GM21381 (cell line): ENCODE measurements at regions not wholly inside any gene's neighbourhood (a gene's known extent, or its start where the extent isn't known, plus 50 kb on each side); places are given as distances from the start of the nearest gene placed in this dataset.

Experiments
- ATAC-seq: cut with Tn5 transposase; IDR thresholded peaks from one replicate; pipeline ENCODE4 v1.9.1; 2021; ENCODE audit warnings: mild to moderate bottlenecking, moderate library complexity; ENCODE audit not compliant: unreplicated experiment

DNA sequence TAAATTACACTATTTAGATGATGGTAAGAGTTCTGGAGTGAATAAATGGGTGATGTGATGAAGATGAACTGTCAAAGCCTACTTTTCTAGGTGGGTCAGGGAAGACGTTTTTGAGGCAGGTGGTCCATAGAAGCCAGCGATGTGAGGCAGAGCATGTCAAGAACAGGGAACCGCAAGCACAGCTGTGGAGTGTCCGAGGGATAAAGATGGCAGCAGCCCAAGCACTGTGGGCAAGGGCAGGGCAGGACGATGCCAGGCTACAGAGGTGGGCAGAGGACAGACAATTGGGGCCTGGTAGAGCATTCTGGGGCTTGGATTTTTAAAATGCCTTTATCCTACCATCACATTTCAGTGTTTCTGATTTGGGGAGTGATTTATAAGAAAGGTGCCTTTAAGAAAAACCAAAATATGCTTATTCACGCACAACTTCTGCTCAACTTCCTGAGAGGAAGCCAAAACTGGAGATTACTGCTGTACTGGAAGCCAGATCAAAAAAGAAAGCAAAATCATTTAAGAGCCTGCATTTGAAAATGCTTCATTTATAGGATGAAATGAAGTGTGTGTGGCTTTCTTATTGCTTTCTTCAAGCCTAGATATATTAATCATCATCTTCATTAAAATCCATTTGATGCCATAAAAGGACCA lies 119.0 kb upstream of the WDR17 start:
- ATAC-seq, result no peak

DNA sequence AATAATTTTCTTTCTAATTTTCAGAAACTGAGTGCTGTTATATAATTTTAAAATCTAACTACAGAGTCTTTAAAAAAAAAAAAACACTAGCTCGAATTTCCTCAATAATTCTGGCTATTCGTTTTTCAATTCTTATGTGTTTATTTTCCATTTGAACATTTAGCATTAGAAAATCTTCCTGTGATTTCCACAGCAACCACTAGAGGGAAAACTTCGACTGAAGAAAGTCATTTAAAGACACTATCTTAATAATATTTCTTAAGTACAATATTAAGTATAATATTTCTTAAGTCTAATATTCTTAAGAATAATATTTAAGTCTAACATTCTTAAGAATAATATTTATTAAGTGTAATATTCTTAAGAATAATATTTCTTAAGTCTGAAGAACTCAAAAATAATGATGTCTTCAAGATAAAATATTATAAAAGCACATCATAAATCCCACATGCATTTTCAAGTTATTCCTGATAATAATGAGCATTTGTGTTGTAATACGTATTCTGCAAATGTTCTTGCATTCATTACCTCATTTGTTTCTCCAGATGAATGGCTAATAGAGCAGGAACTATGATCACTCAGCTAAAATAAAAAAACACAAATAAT lies 118.4 kb upstream of the WDR17 start:
- no peak for ATAC-seq

DNA sequence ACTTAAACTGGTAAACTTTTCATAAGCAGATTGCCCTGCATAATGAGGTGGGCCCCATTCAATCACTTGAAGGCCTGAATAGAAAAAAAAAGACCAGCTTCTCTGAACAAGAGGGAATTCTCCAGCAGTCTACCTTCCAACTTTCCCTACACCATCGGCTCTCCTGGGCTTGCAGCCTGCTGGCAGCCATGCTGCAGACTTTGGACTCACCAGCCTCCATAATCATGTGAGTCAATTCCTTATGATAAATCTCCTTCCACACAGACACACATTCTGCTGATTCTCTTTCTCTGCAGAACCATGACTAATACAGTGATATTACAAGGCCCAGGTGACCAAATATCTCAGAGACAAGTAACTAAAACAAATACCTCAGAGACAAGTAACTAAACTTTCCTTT lies 113.8 kb upstream of the WDR17 start:
- ATAC-seq, result no peak

- no peak for ATAC-seq
These were observed 112.5 kb upstream of the WDR17 start for GRCh38 chr4:175953116-175953515.

- ATAC-seq, result peak; percentile 85
These were observed 111.6 kb upstream of the WDR17 start for GRCh38 chr4:175953960-175954521.

DNA sequence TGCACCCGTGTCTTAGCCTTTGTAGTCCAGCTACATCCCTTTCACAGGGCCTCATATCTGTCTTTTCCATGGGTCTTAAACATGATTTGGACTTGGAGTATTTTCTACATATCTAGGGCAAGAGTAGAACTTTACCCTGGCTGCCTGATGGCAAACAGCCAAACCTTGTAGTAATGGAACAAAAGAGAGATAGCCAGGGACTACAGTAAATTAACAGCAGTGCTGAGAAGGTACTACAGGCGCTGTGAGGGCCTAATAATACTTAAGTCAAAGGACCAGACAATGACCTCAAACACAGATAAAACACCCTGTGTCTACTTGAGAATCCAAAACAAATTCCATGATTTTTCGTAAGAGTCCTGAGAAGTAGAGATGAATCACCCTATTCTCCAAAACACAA lies 111.0 kb upstream of the WDR17 start:
- no peak for ATAC-seq

GRCh38 chr4:175961604-175962003 lies 104.0 kb upstream of the WDR17 start:
- ATAC-seq, result peak; percentile 70

GRCh38 chr4:175970072-175970471 lies 95.6 kb upstream of the WDR17 start:
- ATAC-seq, result no peak

DNA sequence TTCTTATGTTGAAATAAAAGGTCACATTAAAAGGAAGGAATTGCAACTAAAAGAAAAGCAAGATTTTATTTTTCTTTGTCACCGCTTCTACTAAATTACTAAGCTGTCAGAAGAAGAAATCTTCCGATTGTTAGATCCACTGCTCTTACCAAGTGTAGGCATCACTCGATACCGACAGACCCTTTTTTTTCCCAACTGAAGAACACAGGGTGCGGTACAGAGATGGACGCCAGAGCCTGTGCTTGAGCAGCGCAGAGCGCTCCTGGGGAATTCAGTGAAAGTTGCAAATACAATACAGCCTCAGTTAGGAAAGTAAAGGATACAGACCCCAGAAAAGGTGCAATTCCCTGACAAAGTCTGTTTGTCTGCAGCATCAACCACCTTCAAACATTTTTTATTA lies 94.9 kb upstream of the WDR17 start:
- ATAC-seq, result no peak

- no peak for ATAC-seq
These were observed 94.1 kb upstream of the WDR17 start for GRCh38 chr4:175971388-175972179.

DNA sequence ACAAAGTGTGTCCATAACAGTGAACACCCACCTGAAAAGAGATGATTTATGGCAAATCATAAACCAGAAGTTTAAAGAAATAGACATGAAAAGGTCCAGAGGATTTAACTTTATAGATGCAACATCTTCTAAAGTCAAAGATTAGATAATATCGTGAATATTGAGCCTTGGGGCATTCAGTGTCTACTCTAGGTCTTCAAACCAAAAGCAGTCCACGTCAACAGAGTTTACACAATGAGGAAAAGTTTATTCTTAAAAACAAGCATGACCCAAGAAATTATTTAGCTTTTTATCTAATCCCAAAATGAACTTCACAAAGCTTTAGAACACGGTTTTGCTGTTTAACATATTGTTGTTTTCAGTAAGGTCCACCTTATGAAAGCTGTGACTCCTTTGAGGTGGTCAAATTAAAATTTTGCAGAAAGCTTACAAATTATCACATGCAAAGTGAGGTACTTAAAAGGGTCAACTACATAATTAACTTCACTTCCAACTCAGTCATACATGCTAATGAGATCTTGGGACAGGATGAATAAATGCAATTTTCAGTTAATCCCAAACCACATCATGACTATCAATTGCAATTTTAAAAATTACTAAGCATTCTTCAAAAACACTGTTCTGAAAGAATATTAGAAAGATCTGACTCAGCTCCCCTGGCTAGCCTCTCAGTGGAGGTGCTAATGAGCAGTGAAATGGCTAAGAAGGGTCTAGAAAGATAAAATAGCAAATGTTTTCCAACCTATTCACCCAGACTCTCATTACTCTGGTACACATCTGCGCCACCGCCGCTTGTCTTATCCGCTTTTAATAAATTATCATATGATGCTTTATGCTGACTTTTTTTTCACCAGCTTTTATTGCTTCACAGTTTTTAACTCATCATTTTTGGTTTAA lies 92.4 kb upstream of the WDR17 start:
- no peak for ATAC-seq

- ATAC-seq, result no peak
These were observed 82.0 kb upstream of the WDR17 start for GRCh38 chr4:175983636-175984035.

GRCh38 chr4:175986668-175987067 lies 79.0 kb upstream of the WDR17 start:
- no peak for ATAC-seq

GRCh38 chr4:175988511-175988910 lies 77.1 kb upstream of the WDR17 start:
- no peak for ATAC-seq

DNA sequence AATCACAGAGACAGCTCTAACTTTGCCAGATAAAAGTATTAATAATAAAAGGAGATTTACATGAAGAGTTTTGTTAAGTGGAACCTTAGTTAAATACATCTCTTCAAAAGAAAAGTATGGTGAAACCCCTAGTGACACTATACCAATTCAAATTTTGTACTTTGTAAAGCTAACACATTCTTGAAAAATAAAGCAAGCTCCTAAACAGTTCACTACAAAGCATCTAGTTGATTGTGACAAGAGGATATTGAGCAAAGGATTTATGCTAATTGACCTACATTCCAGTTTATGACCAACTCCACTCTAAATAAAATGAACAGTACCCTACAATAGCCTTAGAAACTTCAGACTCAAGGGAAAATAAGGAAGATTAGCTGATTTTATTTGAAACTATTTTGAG lies 69.4 kb upstream of the WDR17 start:
- no peak for ATAC-seq

DNA sequence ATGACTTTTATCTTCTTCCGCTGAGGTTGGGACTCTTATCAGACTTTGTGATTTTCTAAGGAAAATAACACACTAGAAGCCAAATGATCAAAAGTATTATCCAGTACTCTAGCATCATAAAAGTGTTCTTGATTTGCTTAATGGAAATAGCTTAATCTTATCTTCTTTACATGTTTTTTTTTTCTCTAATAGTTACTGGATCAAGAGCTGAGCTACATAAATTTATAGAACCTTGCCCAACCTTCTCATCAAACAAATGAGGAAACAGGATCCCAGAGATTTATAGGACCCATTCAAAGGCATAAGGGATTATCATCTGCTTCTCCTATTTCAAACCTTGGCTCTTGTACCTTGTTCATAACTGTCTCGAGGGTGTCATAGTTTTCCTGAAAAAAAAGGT lies 68.3 kb upstream of the WDR17 start:
- no peak for ATAC-seq

- ATAC-seq, result no peak
These were observed 66.9 kb upstream of the WDR17 start for GRCh38 chr4:175998782-175999181.

- no peak for ATAC-seq
These were observed 65.7 kb upstream of the WDR17 start for GRCh38 chr4:175999944-176000343.

DNA sequence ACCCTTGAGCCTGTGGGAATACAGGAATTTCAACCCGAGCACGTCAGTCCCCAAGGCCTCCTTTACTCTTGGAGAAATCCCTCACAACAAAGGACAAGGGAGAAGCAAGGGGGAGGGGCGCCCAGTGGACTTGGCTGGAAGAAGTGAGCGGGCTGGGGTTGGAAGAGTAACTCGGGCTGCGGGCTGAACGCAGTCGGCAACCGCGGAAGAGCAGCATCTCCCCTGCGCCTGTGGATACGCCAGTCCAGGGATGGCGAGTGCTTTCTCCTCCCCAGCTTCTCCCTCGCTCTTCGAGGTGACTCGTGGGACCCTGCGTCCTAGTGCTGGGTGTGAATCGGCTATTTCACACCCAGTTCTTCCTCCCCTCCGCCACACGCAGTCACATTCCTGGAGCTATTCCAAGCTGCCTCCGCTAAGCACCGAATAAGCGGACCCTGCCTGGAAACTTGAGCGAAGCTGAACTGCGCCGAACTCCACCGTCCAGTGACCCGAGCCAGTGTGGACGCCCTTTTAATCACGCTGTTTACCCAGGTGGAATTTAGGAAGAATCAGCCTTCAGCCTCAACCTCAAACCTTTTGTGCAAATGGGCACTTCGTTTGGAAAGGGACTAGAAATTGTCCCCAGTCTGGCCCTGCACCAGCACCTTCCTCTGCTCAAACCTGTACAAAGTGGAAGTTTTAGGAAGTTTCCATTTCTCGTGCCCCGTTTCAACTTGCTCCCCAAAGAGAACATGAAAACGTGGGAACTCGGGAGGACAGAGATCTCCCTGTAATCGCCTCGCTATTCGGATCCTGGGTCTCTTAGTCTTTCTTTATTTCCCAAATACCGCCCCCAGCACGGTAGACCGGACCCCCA lies 64.3 kb upstream of the WDR17 start:
- ATAC-seq, result no peak

DNA sequence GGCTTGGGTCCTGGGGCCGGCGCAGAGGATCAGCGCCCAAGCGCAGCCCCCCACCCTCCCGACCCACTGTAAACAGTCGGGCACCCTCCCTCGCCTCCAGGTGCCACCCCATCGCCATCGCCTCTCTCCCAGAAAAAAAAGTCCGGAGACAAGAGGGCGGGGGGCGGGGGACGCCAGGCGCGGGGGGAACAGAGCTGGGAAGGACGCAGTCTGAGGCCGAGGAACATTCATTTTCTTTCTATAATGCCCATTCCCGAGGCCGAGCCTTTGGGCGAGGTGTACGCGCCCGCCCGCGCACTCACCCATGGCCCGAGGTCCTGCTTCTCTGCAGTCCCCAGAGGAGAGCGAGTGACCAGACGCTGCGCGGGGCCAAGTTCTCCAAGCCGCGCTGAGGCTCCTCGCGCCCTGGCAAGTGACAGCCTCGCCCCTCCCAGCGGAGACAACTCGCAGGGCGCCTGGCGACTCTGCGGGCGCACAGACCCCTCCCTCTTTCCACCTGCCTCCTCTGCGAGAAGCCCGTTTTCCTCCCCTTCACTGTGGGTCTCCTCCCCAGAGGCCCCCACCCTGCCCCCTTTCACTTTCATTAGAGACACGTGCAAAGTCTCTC lies 63.5 kb upstream of the WDR17 start:
- ATAC-seq, result peak; percentile 72
